ENCODE measurements at regions not wholly inside any gene's neighbourhood (a gene's known extent, or its start where the extent isn't known, plus 50 kb on each side); places are given as distances from the start of the nearest gene placed in this dataset.

DNA sequence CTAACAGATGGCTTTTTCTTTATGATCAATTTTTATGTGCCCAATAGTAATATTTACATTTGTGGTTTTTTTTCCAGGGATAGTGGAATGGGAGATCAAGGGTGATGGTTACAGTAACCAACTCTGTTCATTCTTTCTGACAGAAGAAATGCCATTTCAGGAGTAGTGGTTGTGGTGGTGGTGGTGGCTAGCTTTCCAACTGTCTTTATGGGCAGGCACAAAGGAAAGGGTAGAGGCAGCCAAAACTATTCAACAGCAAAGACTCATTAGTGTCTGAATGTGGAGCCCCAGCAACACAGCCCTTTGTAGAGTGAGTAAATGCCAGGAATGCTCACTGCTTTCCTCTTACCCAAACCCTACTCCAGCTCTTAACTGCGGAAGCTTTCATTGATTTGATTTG, 227.7 kb downstream of the RND3 start:
- H3K9me3 ChIP-seq (replicated peaks; ENCODE audit: control insufficient read depth, insufficient read depth, low read length): no peaks in the 10 kb centered on the region
- intact Hi-C loops (cut with micrococcal nuclease): no loop called here
- no peaks in the 10 kb centered on the region for H3K27me3 ChIP-seq (ENCODE audit: control insufficient read depth in 2 of 2, insufficient read depth in 2 of 2, low read length in 2 of 2)
- no peaks in the 10 kb centered on the region for H3K36me3 ChIP-seq (ENCODE audit: control insufficient read depth in 2 of 2, extremely low read depth in 1 of 2, insufficient read depth in 2 of 2, low read length in 2 of 2)
- no peak overlapping the region for H3K4me2 ChIP-seq (ENCODE audit: insufficient read depth, low read length)
- H2AFZ ChIP-seq (ENCODE audit: low read depth, low read length): no peak overlapping the region
- TF ChIP-seq MYC (IDR thresholded peaks at IDR 0.05; ENCODE audit: low read depth, low read length) (no peak), EZH2 (IDR thresholded peaks at IDR 0.05; ENCODE audit: borderline replicate concordance, low read depth, low read length, severe bottlenecking) (no peak), JUN (IDR thresholded peaks at IDR 0.05; ENCODE audit: borderline replicate concordance, insufficient read depth, insufficient read length, low read depth) (no peak), POLR2AphosphoS5 (IDR thresholded peaks at IDR 0.05; ENCODE audit: insufficient read depth, low read depth, low read length) (no peak), POLR2A (IDR thresholded peaks at IDR 0.05; ENCODE audit: low read depth, low read length) (no peak), MAX (IDR thresholded peaks at IDR 0.05; ENCODE audit: insufficient read depth, insufficient read length) (no peak), GATA2 (IDR thresholded peaks at IDR 0.05; ENCODE audit: insufficient read depth, insufficient read length, low read depth, low read length) (no peak), FOS (IDR thresholded peaks at IDR 0.05; ENCODE audit: borderline replicate concordance, insufficient read depth, low read length) (no peak)
- TF ChIP-seq, protein P1, sequence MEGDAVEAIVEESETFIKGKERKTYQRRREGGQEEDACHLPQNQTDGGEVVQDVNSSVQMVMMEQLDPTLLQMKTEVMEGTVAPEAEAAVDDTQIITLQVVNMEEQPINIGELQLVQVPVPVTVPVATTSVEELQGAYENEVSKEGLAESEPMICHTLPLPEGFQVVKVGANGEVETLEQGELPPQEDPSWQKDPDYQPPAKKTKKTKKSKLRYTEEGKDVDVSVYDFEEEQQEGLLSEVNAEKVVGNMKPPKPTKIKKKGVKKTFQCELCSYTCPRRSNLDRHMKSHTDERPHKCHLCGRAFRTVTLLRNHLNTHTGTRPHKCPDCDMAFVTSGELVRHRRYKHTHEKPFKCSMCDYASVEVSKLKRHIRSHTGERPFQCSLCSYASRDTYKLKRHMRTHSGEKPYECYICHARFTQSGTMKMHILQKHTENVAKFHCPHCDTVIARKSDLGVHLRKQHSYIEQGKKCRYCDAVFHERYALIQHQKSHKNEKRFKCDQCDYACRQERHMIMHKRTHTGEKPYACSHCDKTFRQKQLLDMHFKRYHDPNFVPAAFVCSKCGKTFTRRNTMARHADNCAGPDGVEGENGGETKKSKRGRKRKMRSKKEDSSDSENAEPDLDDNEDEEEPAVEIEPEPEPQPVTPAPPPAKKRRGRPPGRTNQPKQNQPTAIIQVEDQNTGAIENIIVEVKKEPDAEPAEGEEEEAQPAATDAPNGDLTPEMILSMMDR (IDR thresholded peaks at IDR 0.05; ENCODE audit: extremely low read depth in 1 of 2, insufficient read depth in 1 of 2, low read depth in 1 of 2, low read length in 2 of 2): no peak
- ChIA-PET POLR2A (no interaction called here), CTCF (no interaction called here)
- no peaks in the 10 kb centered on the region for H3K4me1 ChIP-seq (ENCODE audit: control insufficient read depth, extremely low read depth, insufficient read depth, low read length)
- BruUV-seq (replicated peaks): no TSS peak
- DNase-seq (ENCODE audit: low read depth, low spot score) (no peak), FAIRE-seq (no peak)
- no peaks in the 10 kb centered on the region for H4K20me1 ChIP-seq (replicated peaks; ENCODE audit: control insufficient read depth, extremely low read depth, insufficient read depth, low read length)
- no peak overlapping the region for H3K9ac ChIP-seq (replicated peaks; ENCODE audit: extremely low read depth, insufficient read depth, low read length)
- no peak overlapping the region for H3K27ac ChIP-seq (ENCODE audit: insufficient read depth, low read depth, low read length)
- no peaks in the 10 kb centered on the region for H3K9me1 ChIP-seq (replicated peaks; ENCODE audit: control insufficient read depth, extremely low read depth, insufficient read depth, low read length)
- H3K79me2 ChIP-seq (ENCODE audit: control insufficient read depth, insufficient read depth, low read length): no peaks in the 10 kb centered on the region
- dilution Hi-C loops (cut with MboI; ENCODE audit: extremely low pct_ligation_motif_present, low sequenced_read_pairs): no loop called here
- H3K4me3 ChIP-seq (replicated peaks in 1 of 3; ENCODE audit: insufficient read depth in 1 of 3, low read depth in 1 of 3, low read length in 3 of 3): no peak overlapping the region
